ENCODE measurements at regions not wholly inside any gene's neighbourhood (a gene's known extent, or its start where the extent isn't known, plus 50 kb on each side); places are given as distances from the start of the nearest gene placed in this dataset.

- TF ChIP-seq POLR2A (IDR thresholded peaks at IDR 0.05) (no peak), CTCF (IDR thresholded peaks at IDR 0.05) (no peak)
- intact Hi-C loops (cut with DNase I; ENCODE audit: low total_unique reads): no loop called here
- WGBS, 2 donors: 56 to 60% methylated on average over 3 of the region's 3 CpGs
- H3K4me3 ChIP-seq (ENCODE audit: low read depth, poor library complexity, severe bottlenecking): no peak overlapping the region
- no peak for DNase-seq (ENCODE audit: low spot score in 2 of 2)
Observed at GRCh38 chr7:86485827-86486226, 157.9 kb upstream of the GRM3 start.

- WGBS, 2 donors: 62 to 76% methylated on average over 2 of the region's 2 CpGs
- no peak overlapping the region for H3K4me3 ChIP-seq (ENCODE audit: low read depth, poor library complexity, severe bottlenecking)
- intact Hi-C loops (cut with DNase I; ENCODE audit: low total_unique reads): no loop called here
- TF ChIP-seq POLR2A (IDR thresholded peaks at IDR 0.05): no peak
- TF ChIP-seq CTCF (IDR thresholded peaks at IDR 0.05): no peak
- no peak for DNase-seq (ENCODE audit: low spot score in 2 of 2)
Observed at GRCh38 chr7:86479144-86479543, 164.6 kb upstream of the GRM3 start.

- intact Hi-C loops (cut with DNase I; ENCODE audit: low total_unique reads): no loop called here
- 49% methylated on average over 2 of the region's 2 CpGs for WGBS, 2 donors
- TF ChIP-seq CTCF (IDR thresholded peaks at IDR 0.05) (no peak), POLR2A (IDR thresholded peaks at IDR 0.05) (no peak)
Observed at GRCh38 chr7:86477343-86477935, 166.3 kb upstream of the GRM3 start.

GRCh38 chr7:86470763-86471162 is 172.9 kb upstream of the GRM3 start:
- TF ChIP-seq POLR2A (IDR thresholded peaks at IDR 0.05) (no peak), CTCF (IDR thresholded peaks at IDR 0.05) (no peak)
- DNase-seq (ENCODE audit: low spot score in 2 of 2): no peak
- intact Hi-C loops (cut with DNase I; ENCODE audit: low total_unique reads): no loop called here
- no peak overlapping the region for H3K4me3 ChIP-seq (ENCODE audit: low read depth, poor library complexity, severe bottlenecking)
- WGBS, 2 donors: 77 to 80% methylated on average over 1 of the region's 1 CpG

More at GRCh38 chr7:86477343-86477935, 166.3 kb upstream of the GRM3 start:
- no peak for DNase-seq (ENCODE audit: low spot score in 2 of 2)
- no peak overlapping the region for H3K4me3 ChIP-seq (ENCODE audit: low read depth, poor library complexity, severe bottlenecking)

GRCh38 chr7:86469680-86470295 is 173.9 kb upstream of the GRM3 start:
- WGBS, 2 donors: 45 to 47% methylated on average over 9 of the region's 9 CpGs
- H3K4me3 ChIP-seq (ENCODE audit: low read depth, poor library complexity, severe bottlenecking): no peak overlapping the region
- TF ChIP-seq POLR2A (IDR thresholded peaks at IDR 0.05): no peak
- TF ChIP-seq CTCF (IDR thresholded peaks at IDR 0.05): no peak
- DNase-seq (ENCODE audit: low spot score in 2 of 2): peak in 1 of 2 donors; percentile 25
- intact Hi-C loops (cut with DNase I; ENCODE audit: low total_unique reads): no loop called here

GRCh38 chr7:86454753-86455152 is 189.0 kb upstream of the GRM3 start:
- TF ChIP-seq CTCF (IDR thresholded peaks at IDR 0.05) (no peak), POLR2A (IDR thresholded peaks at IDR 0.05) (no peak)
- intact Hi-C loops (cut with DNase I; ENCODE audit: low total_unique reads): no loop called here
- 87 to 93% methylated on average over 2 of the region's 2 CpGs for WGBS, 2 donors
- H3K4me3 ChIP-seq (ENCODE audit: low read depth, poor library complexity, severe bottlenecking): no peak overlapping the region
- no peak for DNase-seq (ENCODE audit: low spot score in 2 of 2)

Data from lower leg skin (tissue), 4 donors.